Loucy (cell line): ENCODE measurements at regions not wholly inside any gene's neighbourhood (a gene's known extent, or its start where the extent isn't known, plus 50 kb on each side); places are given as distances from the start of the nearest gene placed in this dataset.

Experiments used
- CTCF ChIP-seq: fragments of 200-600 bp; sonication (generic); conservative IDR thresholded peaks from 2 replicates; pipeline ENCODE4 v1.5.1; 2014; ENCODE audit warnings: mild to moderate bottlenecking, antibody characterized with exemption, low read length
- EZH2phosphoT487 ChIP-seq: fragments of 200-600 bp; IDR thresholded peaks from 2 replicates; pipeline ENCODE4 v1.6.1; 2018; ENCODE audit warnings: antibody characterized with exemption, mild to moderate bottlenecking, moderate library complexity, borderline replicate concordance

- TF ChIP-seq CTCF (no peak), EZH2phosphoT487 (no peak)
Measured at GRCh38 chr16:54403580-54403979, 117.0 kb upstream of the IRX3 start.
